Osteoblast (primary cell): ENCODE measurements at regions not wholly inside any gene's neighbourhood (a gene's known extent, or its start where the extent isn't known, plus 50 kb on each side); places are given as distances from the start of the nearest gene placed in this dataset.

ENCODE experiments used
- DNase-seq: peaks from one replicate; pipeline ENCODE4 v3.0.0; 2011; ENCODE audit warnings: low spot score, mixed read lengths; ENCODE audit not compliant: insufficient read length; ENCODE audit errors: missing footprints
- H2AFZ ChIP-seq: 2 replicates; pipeline ENCODE4 v1.6.0; 2011; ENCODE audit warnings: mild to moderate bottlenecking, low read length
- H3K27ac ChIP-seq: 2 replicates; pipeline ENCODE4 v1.5.1; 2011; ENCODE audit warnings: mild to moderate bottlenecking, low read depth, low read length, moderate library complexity
- H3K27me3 ChIP-seq: 2 replicates; pipeline ENCODE4 v1.6.0; 2012; ENCODE audit warnings: mild to moderate bottlenecking, control low read depth, inconsistent platforms, low read length, moderate library complexity; ENCODE audit not compliant: insufficient read depth
- H3K36me3 ChIP-seq: 2 replicates; pipeline ENCODE4 v1.5.1; 2011; ENCODE audit warnings: mild to moderate bottlenecking, low read length, control low read depth, moderate library complexity; ENCODE audit not compliant: insufficient read depth
- H3K4me1 ChIP-seq: 2 replicates; pipeline ENCODE4 v1.5.1; 2011; ENCODE audit warnings: mild to moderate bottlenecking, low read length, control low read depth, moderate library complexity; ENCODE audit not compliant: insufficient read depth
- H3K4me2 ChIP-seq: 2 replicates; pipeline ENCODE4 v1.6.0; 2011; ENCODE audit warnings: mild to moderate bottlenecking, low read length; ENCODE audit not compliant: insufficient read depth
- H3K4me3 ChIP-seq: fragments of 200-600 bp; sonication (generic); 3 replicates; pipeline ENCODE4 v1.5.1; 2012; ENCODE audit warnings: mild to moderate bottlenecking, low read length, inconsistent platforms; ENCODE audit not compliant: insufficient read depth
- H3K79me2 ChIP-seq: 2 replicates; pipeline ENCODE4 v1.6.0; 2012; ENCODE audit warnings: mild to moderate bottlenecking, low read length, control low read depth, inconsistent platforms; ENCODE audit not compliant: insufficient read depth
- H3K9me3 ChIP-seq: 2 replicates; pipeline ENCODE4 v1.5.1; 2011; ENCODE audit warnings: low read depth, low read length, control low read depth
- H4K20me1 ChIP-seq: 2 replicates; pipeline ENCODE4 v1.6.0; 2012; ENCODE audit warnings: mild to moderate bottlenecking, low read length, control low read depth; ENCODE audit not compliant: insufficient read depth
- CTCF ChIP-seq: IDR thresholded peaks from 2 replicates; pipeline ENCODE4 v1.5.1; 2011; ENCODE audit warnings: mild to moderate bottlenecking, low read depth, low read length, moderate library complexity; ENCODE audit errors: extremely low read depth

GRCh38 chrX:49748211-49748956, 52.6 kb upstream of the PAGE1 start:
- H3K27me3 ChIP-seq: peaks cover 21% of the 10 kb centered on the region
- H3K9me3 ChIP-seq: no peaks in the 10 kb centered on the region
- H3K79me2 ChIP-seq: no peaks in the 10 kb centered on the region
- no peak for TF ChIP-seq CTCF
- no peak overlapping the region for H3K4me2 ChIP-seq
- no peaks in the 10 kb centered on the region for H4K20me1 ChIP-seq
- no peaks in the 10 kb centered on the region for H3K4me1 ChIP-seq
- no peaks in the 10 kb centered on the region for H3K36me3 ChIP-seq
- no peak for DNase-seq
- H3K27ac ChIP-seq: no peak overlapping the region
- H3K4me3 ChIP-seq: no peak overlapping the region
- H2AFZ ChIP-seq: no peak overlapping the region

GRCh38 chrX:49746306-49746705, 50.5 kb upstream of the PAGE1 start:
- Histone ChIP-seq H2AFZ (no peak overlapping the region), H3K27ac (no peak overlapping the region), H3K4me3 (no peak overlapping the region), H4K20me1 (no peaks in the 10 kb centered on the region), H3K4me2 (no peak overlapping the region), H3K36me3 (no peaks in the 10 kb centered on the region), H3K4me1 (no peaks in the 10 kb centered on the region), H3K79me2 (no peaks in the 10 kb centered on the region), H3K9me3 (no peaks in the 10 kb centered on the region), H3K27me3 (peaks cover 14% of the 10 kb centered on the region)
- TF ChIP-seq CTCF: no peak
- DNase-seq: no peak
